IMR-90 (cell line): ENCODE measurements at regions not wholly inside any gene's neighbourhood (a gene's known extent, or its start where the extent isn't known, plus 50 kb on each side); places are given as distances from the start of the nearest gene placed in this dataset.

ENCODE experiments used
- ATAC-seq: fragments of 200-7000 bp; cut with Tn5 transposase; 2 replicates; pipeline ENCODE4 v1.9.1; 2020; ENCODE audit warnings: low read depth, mild to moderate bottlenecking, moderate library complexity
- BruUV-seq: library from RNA; stranded (reverse); fragments of 400-500 nt; replicated peaks from 2 replicates; lab custom pipeline; 2021; lab: Mats Ljungman, UMichigan
- CTCF ChIA-PET: fragments of 300-600 bp; formaldehyde crosslinking; extraction: SDS; loops from one replicate; lab custom pipeline; 2021; ENCODE audit warnings: antibody characterized with exemption; lab: Yijun Ruan, JAX
- POLR2A ChIA-PET: fragments of 300-600 bp; sonication (Branson Sonifier 250); formaldehyde crosslinking; loops from one replicate; lab custom pipeline; 2022; ENCODE audit warnings: antibody characterized with exemption; ENCODE audit not compliant: unreplicated experiment; lab: Charles Lee
- DNase-seq: peaks from one replicate; pipeline ENCODE4 v3.0.0; 2013
- H2AFZ ChIP-seq: replicated peaks from 2 replicates; pipeline ENCODE3; 2013; ENCODE audit warnings: low read length, mild to moderate bottlenecking; ENCODE audit not compliant: poor library complexity
- H2AK5ac ChIP-seq: 2 replicates; pipeline ENCODE4 v1.6.1; 2013; ENCODE audit warnings: low read depth, low read length, inconsistent platforms
- H2AK9ac ChIP-seq: replicated peaks from 2 replicates; pipeline ENCODE3; 2013; ENCODE audit warnings: mild to moderate bottlenecking, low read depth, low read length, moderate library complexity; ENCODE audit not compliant: poor library complexity
- H2BK120ac ChIP-seq: 2 replicates; pipeline ENCODE4 v1.6.1; 2013; ENCODE audit warnings: low read depth, low read length, inconsistent platforms
- H2BK15ac ChIP-seq: 3 replicates; pipeline ENCODE4 v1.6.1; 2013; ENCODE audit warnings: low read depth, low read length, inconsistent platforms
- H2BK20ac ChIP-seq: 2 replicates; pipeline ENCODE4 v1.6.1; 2013; ENCODE audit warnings: low read depth, mild to moderate bottlenecking, inconsistent platforms, low read length, moderate library complexity
- H2BK5ac ChIP-seq: 2 replicates; pipeline ENCODE4 v1.6.1; 2013; ENCODE audit warnings: mild to moderate bottlenecking, low read depth, low read length, inconsistent platforms; ENCODE audit not compliant: poor library complexity, severe bottlenecking
- H3K14ac ChIP-seq: replicated peaks from 2 replicates; pipeline ENCODE4 v1.6.1; 2013; ENCODE audit warnings: low read depth, low read length, inconsistent platforms
- H3K18ac ChIP-seq: 2 replicates; pipeline ENCODE4 v1.6.1; 2013; ENCODE audit warnings: low read depth, low read length, control low read depth
- H3K23ac ChIP-seq: 2 replicates; pipeline ENCODE4 v1.6.1; 2013; ENCODE audit warnings: low read depth, low read length, inconsistent platforms
- H3K27ac ChIP-seq: 2 replicates; pipeline ENCODE4 v1.5.1; 2013; ENCODE audit warnings: mild to moderate bottlenecking, control low read depth, low read length; ENCODE audit not compliant: insufficient read depth
- H3K27me3 ChIP-seq: 2 replicates; pipeline ENCODE4 v1.6.1; 2013; ENCODE audit warnings: low read length; ENCODE audit not compliant: control insufficient read depth, insufficient read depth
- H3K36me3 ChIP-seq: 2 replicates; pipeline ENCODE4 v1.6.1; 2013; ENCODE audit warnings: low read length, mixed read lengths; ENCODE audit not compliant: control insufficient read depth, insufficient read depth
- H3K4ac ChIP-seq: 2 replicates; pipeline ENCODE4 v1.6.1; 2013; ENCODE audit warnings: low read depth, low read length, inconsistent platforms
- H3K4me1 ChIP-seq: 2 replicates; pipeline ENCODE4 v1.6.1; 2013; ENCODE audit warnings: low read length, mixed read lengths; ENCODE audit not compliant: control insufficient read depth, insufficient read depth
- H3K4me2 ChIP-seq: 2 replicates; pipeline ENCODE4 v1.6.1; 2013; ENCODE audit warnings: low read depth, mild to moderate bottlenecking, control low read depth, low read length, moderate library complexity
- H3K4me3 ChIP-seq: 2 replicates; pipeline ENCODE4 v1.5.1; 2013; ENCODE audit warnings: low read depth, mild to moderate bottlenecking, control low read depth, low read length, moderate library complexity; ENCODE audit not compliant: insufficient read depth
- H3K56ac ChIP-seq: 2 replicates; pipeline ENCODE4 v1.6.1; 2013; ENCODE audit warnings: low read length, inconsistent platforms; ENCODE audit not compliant: insufficient read depth; ENCODE audit errors: extremely low read depth
- H3K79me1 ChIP-seq, 2 experiments: 2 replicates each; pipeline ENCODE4 v1.6.1; 2013; ENCODE audit warnings: low read length in 2 of 2, inconsistent platforms in 1 of 2, low read depth in 1 of 2
- H3K9ac ChIP-seq: 2 replicates; pipeline ENCODE4 v1.6.1; 2013; ENCODE audit warnings: low read depth, low read length, control low read depth
- H3K9me1 ChIP-seq: 2 replicates; pipeline ENCODE4 v1.6.1; 2013; ENCODE audit warnings: low read length, inconsistent platforms; ENCODE audit not compliant: insufficient read depth
- H3K9me3 ChIP-seq: 2 replicates; pipeline ENCODE4 v1.6.1; 2013; ENCODE audit warnings: low read length; ENCODE audit not compliant: control insufficient read depth, insufficient read depth
- H4K20me1 ChIP-seq: 2 replicates; pipeline ENCODE4 v1.6.1; 2013; ENCODE audit warnings: low read length, inconsistent platforms; ENCODE audit not compliant: insufficient read depth
- H4K5ac ChIP-seq: 2 replicates; pipeline ENCODE4 v1.6.1; 2013; ENCODE audit warnings: mild to moderate bottlenecking, low read depth, low read length, control low read depth
- H4K8ac ChIP-seq, 2 experiments: 2 replicates each; pipeline ENCODE4 v1.6.1; 2013; ENCODE audit warnings: low read depth in 2 of 2, low read length in 2 of 2, control low read depth in 1 of 2, inconsistent platforms in 1 of 2
- H4K91ac ChIP-seq: 2 replicates; pipeline ENCODE4 v1.6.1; 2013; ENCODE audit warnings: low read depth, low read length, inconsistent platforms; ENCODE audit not compliant: insufficient read depth
- CEBPB ChIP-seq: IDR thresholded peaks from 2 replicates; pipeline ENCODE4 v1.6.1; 2012; ENCODE audit warnings: low read depth, low read length, improper control_type of control experiment
- FOS ChIP-seq: fragments of 150-350 bp; IDR thresholded peaks from 2 replicates; pipeline ENCODE4 v1.6.1; 2016; ENCODE audit warnings: low read depth, low read length
- MAFK ChIP-seq: IDR thresholded peaks from 2 replicates; pipeline ENCODE4 v1.6.1; 2012; ENCODE audit warnings: low read depth, low read length, improper control_type of control experiment
- POLR2A ChIP-seq: IDR thresholded peaks from 2 replicates; pipeline ENCODE4 v1.6.1; 2012; ENCODE audit warnings: mild to moderate bottlenecking, low read depth, low read length
- RAD21 ChIP-seq: IDR thresholded peaks from 2 replicates; pipeline ENCODE4 v1.6.1; 2012; ENCODE audit warnings: low read length, improper control_type of control experiment
- RCOR1 ChIP-seq: IDR thresholded peaks from 2 replicates; pipeline ENCODE4 v1.6.1; 2012; ENCODE audit warnings: mild to moderate bottlenecking, low read length, improper control_type of control experiment; ENCODE audit not compliant: insufficient replicate concordance
- USF2 ChIP-seq: fragments of 150-350 bp; IDR thresholded peaks from 2 replicates; pipeline ENCODE4 v1.6.1; 2017; ENCODE audit warnings: mild to moderate bottlenecking, antibody characterized with exemption, low read length, low read depth
- WGBS, 2 experiments: methylation state at CpG; one replicate each; pipeline versions ENCODE4 v1.1.5 to v1.1.7; 2013; ENCODE audit warnings: missing lambda C conversion rate in 2 of 2; ENCODE audit not compliant: insufficient read length in 1 of 2; ENCODE audit errors: extremely low coverage in 2 of 2; 5-methylcytosine and 5-hydroxymethylcytosine counted together
- dilution Hi-C: fragments of 300-500 bp; cut with HindIII; formaldehyde crosslinking; loops from one replicate; pipeline ENCODE4 v1.14.3; 2018; ENCODE audit warnings: low sequenced_read_pairs; ENCODE audit not compliant: unreplicated experiment
- in situ Hi-C: fragments of 300-500 bp; cut with MboI; formaldehyde crosslinking; loops from 3 replicates; pipeline ENCODE4 v1.14.3; 2019; ENCODE audit warnings: low sequenced_read_pairs, inconsistent platforms, mixed read lengths
- intact Hi-C: fragments of 100-400 bp; cut with micrococcal nuclease; formaldehyde crosslinking; loops from 2 replicates; pipeline ENCODE4 v1.10.0; 2022
- TF ChIP-seq, protein P1 (sequence below): fragments of 150-350 bp; IDR thresholded peaks from 2 replicates; pipeline ENCODE4 v1.6.1; 2016; ENCODE audit warnings: low read depth, mild to moderate bottlenecking, low read length, moderate library complexity, borderline replicate concordance

DNA sequence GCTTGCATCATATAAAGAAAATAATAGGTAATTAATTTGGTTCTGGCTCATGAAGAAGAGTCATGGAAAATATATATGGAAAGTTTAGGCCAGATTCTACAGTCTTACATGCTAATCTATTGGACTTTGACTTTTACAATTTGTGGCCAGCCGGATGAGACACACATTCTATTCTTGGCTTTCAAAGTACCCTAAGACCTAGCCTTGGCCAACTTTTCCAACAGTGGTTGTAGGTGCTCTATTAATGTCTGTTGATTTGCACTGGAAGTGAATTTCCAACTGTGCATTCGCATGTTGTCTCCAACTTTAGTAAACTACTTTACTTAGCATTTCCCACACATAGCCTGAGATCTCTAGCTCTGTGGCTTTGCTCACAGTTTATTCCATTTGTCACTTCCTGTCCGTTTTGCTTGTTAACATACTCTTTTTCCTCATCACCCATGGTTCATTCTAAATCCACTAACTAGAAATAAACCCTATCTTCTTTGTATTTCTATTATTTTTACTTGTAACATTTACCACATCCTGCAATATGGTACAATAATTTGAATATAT lies 644.0 kb downstream of the PTPRC start (continued):
- TF ChIP-seq, protein P1, sequence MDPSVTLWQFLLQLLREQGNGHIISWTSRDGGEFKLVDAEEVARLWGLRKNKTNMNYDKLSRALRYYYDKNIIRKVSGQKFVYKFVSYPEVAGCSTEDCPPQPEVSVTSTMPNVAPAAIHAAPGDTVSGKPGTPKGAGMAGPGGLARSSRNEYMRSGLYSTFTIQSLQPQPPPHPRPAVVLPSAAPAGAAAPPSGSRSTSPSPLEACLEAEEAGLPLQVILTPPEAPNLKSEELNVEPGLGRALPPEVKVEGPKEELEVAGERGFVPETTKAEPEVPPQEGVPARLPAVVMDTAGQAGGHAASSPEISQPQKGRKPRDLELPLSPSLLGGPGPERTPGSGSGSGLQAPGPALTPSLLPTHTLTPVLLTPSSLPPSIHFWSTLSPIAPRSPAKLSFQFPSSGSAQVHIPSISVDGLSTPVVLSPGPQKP = no peak
- TF ChIP-seq MAFK = no peak
- no peak for TF ChIP-seq RCOR1
- no peak for TF ChIP-seq FOS
- no peak for TF ChIP-seq RAD21

DNA sequence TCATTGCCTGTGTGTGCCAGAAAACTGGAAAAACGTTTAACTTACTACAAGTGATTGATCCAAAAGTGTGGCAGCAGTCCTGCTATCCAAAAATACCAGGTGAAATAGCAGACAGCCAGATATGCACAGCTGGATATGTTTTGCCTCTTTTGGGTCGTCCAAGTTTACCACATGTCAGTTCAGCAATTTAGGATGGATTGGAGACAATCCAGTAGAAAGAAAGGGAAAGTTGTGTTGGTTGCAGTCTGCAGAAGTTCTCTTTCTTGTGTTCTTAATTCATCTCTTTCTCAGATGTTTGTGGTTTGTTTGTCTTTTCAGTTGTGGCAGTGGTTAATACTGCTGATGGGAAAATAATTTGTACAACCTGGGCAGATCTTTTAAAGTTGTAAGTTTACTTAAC lies 645.0 kb downstream of the PTPRC start:
- peaks cover 4% of the 10 kb centered on the region; the same call in 1 of the 2 replicates for H3K4me1 ChIP-seq
- no peaks in the 10 kb centered on the region for H3K9me3 ChIP-seq
- H3K23ac ChIP-seq = no peak overlapping the region
- DNase-seq (no peak), ATAC-seq (no peak)
- no peak overlapping the region for H2BK5ac ChIP-seq
- H3K9ac ChIP-seq = no peak overlapping the region
- no peaks in the 10 kb centered on the region for H3K79me1 ChIP-seq
- H3K4ac ChIP-seq = no peak overlapping the region
- no CpG with 5 or more reads among the region's 2 CpGs for WGBS, 2 experiments
- ChIA-PET CTCF (no interaction called here), POLR2A (no interaction called here)
- no peaks in the 10 kb centered on the region; the same call in 1 of the 2 replicates for H3K9me1 ChIP-seq
- H4K8ac ChIP-seq = no peak overlapping the region
- H3K18ac ChIP-seq = no peak overlapping the region
- no peak overlapping the region for H4K5ac ChIP-seq
- H2AFZ ChIP-seq = no peak overlapping the region
- dilution Hi-C loops (no loop called here), intact Hi-C loops (no loop called here), in situ Hi-C loops (no loop called here)
- H2BK20ac ChIP-seq = peak overlapping the region; percentile 15
- H2AK5ac ChIP-seq = no peak overlapping the region
- no peak overlapping the region for H4K91ac ChIP-seq
- no peaks in the 10 kb centered on the region for H3K27me3 ChIP-seq
- no peaks in the 10 kb centered on the region for H3K36me3 ChIP-seq
- peak overlapping the region; percentile 33; the same call in 1 of the 2 replicates for H3K14ac ChIP-seq
- no peak overlapping the region for H3K56ac ChIP-seq
- no peak overlapping the region for H3K4me3 ChIP-seq
- H4K20me1 ChIP-seq = no peaks in the 10 kb centered on the region
- no peak overlapping the region for H3K27ac ChIP-seq
- BruUV-seq = no TSS peak
- no peak overlapping the region for H3K4me2 ChIP-seq
- no peak overlapping the region for H2BK15ac ChIP-seq
- no peak overlapping the region for H2AK9ac ChIP-seq
- 0 out of 2 replicates have a peak overlapping the region, but pooled peaks have one; percentile 16 for H2BK120ac ChIP-seq
- no peak for TF ChIP-seq CEBPB
- no peak for TF ChIP-seq USF2
- TF ChIP-seq POLR2A = no peak
